ENCODE measurements at regions not wholly inside any gene's neighbourhood (a gene's known extent, or its start where the extent isn't known, plus 50 kb on each side); places are given as distances from the start of the nearest gene placed in this dataset.

- no peak for DNase-seq (ENCODE audit: low spot score)
- ATAC-seq (ENCODE audit: low FRiP score): no peak
- TF ChIP-seq, protein P1, sequence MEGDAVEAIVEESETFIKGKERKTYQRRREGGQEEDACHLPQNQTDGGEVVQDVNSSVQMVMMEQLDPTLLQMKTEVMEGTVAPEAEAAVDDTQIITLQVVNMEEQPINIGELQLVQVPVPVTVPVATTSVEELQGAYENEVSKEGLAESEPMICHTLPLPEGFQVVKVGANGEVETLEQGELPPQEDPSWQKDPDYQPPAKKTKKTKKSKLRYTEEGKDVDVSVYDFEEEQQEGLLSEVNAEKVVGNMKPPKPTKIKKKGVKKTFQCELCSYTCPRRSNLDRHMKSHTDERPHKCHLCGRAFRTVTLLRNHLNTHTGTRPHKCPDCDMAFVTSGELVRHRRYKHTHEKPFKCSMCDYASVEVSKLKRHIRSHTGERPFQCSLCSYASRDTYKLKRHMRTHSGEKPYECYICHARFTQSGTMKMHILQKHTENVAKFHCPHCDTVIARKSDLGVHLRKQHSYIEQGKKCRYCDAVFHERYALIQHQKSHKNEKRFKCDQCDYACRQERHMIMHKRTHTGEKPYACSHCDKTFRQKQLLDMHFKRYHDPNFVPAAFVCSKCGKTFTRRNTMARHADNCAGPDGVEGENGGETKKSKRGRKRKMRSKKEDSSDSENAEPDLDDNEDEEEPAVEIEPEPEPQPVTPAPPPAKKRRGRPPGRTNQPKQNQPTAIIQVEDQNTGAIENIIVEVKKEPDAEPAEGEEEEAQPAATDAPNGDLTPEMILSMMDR (IDR thresholded peaks at IDR 0.05): no peak
Measured at GRCh38 chr4:131613086-131613823, 1535.8 kb upstream of the PCDH10 start.

DNA sequence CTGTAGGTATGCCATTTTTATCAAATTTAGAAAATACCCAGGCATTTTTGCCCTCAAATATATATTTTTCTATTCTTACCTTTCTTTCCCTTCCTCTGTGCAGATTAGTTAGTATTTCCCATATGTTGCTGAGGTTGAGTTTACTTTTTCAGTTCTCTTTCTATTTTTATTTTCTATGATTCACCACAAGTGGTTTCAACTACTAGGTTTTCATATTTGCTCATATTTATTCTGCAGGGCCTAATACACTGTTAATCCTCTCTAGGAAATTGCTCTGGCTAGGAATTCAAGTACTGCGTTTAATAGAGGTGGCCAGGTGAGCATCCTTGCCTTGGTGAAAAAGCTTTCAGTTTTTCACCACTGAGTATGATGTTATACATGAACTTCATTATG lies 1535.3 kb upstream of the PCDH10 start:
- no peak for ATAC-seq (ENCODE audit: low FRiP score)
- DNase-seq (ENCODE audit: low spot score): no peak
- TF ChIP-seq, protein P1 (IDR thresholded peaks at IDR 0.05): no peak

- no peak for DNase-seq (ENCODE audit: low spot score)
- ATAC-seq (ENCODE audit: low FRiP score): no peak
- TF ChIP-seq, protein P1 (IDR thresholded peaks at IDR 0.05): no peak
Measured at GRCh38 chr4:131632877-131633276, 1516.2 kb upstream of the PCDH10 start.

DNA sequence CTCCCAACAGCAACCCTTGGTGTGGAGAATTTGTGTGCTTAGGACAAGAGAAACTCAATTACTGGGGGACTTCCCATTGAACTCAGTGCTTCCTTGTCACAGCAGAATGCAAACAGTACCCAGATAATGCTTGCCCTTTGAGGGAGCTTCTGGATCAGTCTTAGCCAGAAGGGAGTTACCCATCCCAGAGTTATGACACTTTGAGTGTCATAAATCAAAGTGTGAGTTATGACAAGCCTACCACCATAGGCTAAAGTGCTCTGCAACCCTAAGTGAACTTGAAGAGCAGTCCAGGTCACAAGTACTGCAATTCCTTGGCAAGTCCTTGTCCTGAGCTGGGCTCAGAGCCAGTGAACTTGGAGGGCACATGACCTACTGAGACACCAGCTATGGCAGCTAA lies 1513.9 kb upstream of the PCDH10 start:
- DNase-seq (ENCODE audit: low spot score): no peak
- no peak for ATAC-seq (ENCODE audit: low FRiP score)

DNA sequence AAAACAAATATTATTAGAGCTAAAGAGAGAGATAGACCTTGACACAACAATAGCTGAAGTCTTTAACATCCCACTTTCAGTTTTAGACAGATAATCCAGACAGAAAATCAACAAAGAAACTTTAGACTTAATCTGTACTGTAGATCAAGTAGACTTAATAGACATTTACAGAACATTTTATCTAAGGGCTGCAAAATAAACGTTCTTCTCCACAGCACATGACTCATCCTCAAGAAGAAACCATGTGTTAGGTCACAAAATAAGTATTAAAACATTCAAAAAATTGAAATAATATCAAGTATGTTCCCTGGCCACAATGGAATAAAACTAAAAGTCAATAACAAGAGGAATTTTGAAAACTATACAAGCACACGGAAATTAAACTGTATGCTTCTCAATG lies 1510.3 kb upstream of the PCDH10 start:
- DNase-seq (ENCODE audit: low spot score): no peak
- TF ChIP-seq, protein P1 (IDR thresholded peaks at IDR 0.05): no peak
- no peak for ATAC-seq (ENCODE audit: low FRiP score)

More for the DNA sequence above, 1513.9 kb upstream of the PCDH10 start:
- TF ChIP-seq, protein P1 (IDR thresholded peaks at IDR 0.05): no peak

DNA sequence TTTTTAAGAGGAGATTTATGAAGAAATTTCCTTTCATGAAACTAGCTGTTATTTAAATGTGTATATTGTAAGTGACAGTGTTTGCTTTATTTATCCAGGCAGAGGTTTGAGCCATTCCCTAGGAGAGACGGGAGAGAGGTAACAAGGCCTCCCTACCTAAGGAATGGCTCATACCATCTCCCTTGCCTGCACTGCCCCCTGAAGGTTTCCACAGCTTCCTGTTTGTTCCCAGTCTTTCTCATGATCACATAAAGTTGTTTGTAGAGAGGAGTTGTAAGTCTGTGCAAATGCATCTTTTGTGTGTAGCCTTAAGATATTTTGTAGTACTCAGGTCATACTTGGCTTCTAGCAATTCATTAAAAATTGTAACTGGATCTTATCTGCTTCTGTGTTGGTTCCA lies 1504.5 kb upstream of the PCDH10 start:
- no peak for DNase-seq (ENCODE audit: low spot score)
- ATAC-seq (ENCODE audit: low FRiP score): no peak
- TF ChIP-seq, protein P1 (IDR thresholded peaks at IDR 0.05): no peak

DNA sequence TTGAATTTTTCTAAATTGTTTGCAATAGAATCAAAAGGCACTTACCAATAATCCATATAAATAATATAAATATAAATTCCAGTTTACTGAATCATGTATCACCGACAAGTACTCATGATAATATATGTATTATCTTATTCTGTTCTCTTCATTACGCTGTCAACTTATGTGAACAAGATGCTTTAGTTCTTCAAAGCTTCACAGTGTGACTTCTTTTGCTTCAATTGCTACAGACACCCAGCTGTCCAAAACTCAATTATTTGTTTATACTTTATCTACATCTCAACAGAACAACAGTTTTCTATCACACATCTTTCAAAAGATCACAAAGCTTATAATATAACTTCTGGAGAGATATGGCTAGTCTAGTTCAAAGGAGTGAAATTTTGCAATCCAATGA lies 1499.9 kb upstream of the PCDH10 start:
- ATAC-seq (ENCODE audit: low FRiP score): no peak
- no peak for DNase-seq (ENCODE audit: low spot score)
- TF ChIP-seq, protein P1 (IDR thresholded peaks at IDR 0.05): no peak

Measured in omental fat pad (tissue), 3 donors.